ENCODE measurements at regions not wholly inside any gene's neighbourhood (a gene's known extent, or its start where the extent isn't known, plus 50 kb on each side); places are given as distances from the start of the nearest gene placed in this dataset.

DNA sequence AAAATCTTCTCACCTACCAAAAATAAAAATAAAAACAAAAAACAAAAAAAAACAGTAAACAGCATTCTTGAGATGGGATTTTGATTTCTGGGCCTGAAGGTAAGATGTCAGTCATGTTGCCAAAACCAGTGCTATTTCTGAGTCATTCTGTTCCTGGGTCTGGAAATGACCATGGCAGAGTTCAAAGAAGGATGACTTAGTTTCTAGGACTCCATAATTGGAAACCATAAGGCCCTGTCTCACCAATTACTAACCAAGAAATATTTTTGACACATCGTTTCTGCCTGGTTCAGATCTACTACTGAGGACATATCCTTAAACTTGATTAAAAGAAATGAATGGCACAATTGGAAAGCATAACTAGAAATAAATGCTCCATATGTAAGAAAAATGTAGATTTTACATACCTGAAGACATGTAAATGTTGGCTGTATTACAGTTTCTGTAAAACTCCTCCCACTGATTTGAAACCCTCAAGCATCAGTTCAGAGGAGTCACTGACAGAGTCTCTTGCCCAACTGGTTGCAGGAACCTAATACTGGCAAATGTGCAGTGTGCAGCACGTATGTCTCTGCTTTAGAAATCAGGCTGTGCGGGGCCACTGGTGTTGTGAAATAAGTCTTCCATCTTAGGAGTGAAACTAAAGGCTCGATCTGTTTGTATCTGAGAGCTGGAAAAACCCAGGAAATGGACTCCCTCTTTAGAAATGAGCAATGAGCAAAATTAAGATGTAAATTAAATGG is 84.8 kb upstream of the EGR2 start:
- no peak for TF ChIP-seq NFIC (IDR thresholded peaks at IDR 0.05)
- no peak for TF ChIP-seq TEAD4 (IDR thresholded peaks at IDR 0.05)
- TF ChIP-seq EP300 (IDR thresholded peaks at IDR 0.05; ENCODE audit: borderline replicate concordance) = no peak
- no peak for TF ChIP-seq FOXM1 (IDR thresholded peaks at IDR 0.05; ENCODE audit: borderline replicate concordance, low read depth)
- TF ChIP-seq YY1 (IDR thresholded peaks at IDR 0.05; ENCODE audit: low read depth) = no peak
- TF ChIP-seq RAD21 (IDR thresholded peaks at IDR 0.05; ENCODE audit: low read depth) = no peak
- no peak for TF ChIP-seq TCF12 (IDR thresholded peaks at IDR 0.05; ENCODE audit: low read depth)
- no peak for TF ChIP-seq TAF1 (IDR thresholded peaks at IDR 0.05; ENCODE audit: low read depth)
- TF ChIP-seq USF1 (IDR thresholded peaks at IDR 0.05) = no peak
- no peak for TF ChIP-seq CREB1 (IDR thresholded peaks at IDR 0.05; ENCODE audit: low read depth)
- no peak for TF ChIP-seq CEBPB (IDR thresholded peaks at IDR 0.05)
- TF ChIP-seq, protein P1, sequence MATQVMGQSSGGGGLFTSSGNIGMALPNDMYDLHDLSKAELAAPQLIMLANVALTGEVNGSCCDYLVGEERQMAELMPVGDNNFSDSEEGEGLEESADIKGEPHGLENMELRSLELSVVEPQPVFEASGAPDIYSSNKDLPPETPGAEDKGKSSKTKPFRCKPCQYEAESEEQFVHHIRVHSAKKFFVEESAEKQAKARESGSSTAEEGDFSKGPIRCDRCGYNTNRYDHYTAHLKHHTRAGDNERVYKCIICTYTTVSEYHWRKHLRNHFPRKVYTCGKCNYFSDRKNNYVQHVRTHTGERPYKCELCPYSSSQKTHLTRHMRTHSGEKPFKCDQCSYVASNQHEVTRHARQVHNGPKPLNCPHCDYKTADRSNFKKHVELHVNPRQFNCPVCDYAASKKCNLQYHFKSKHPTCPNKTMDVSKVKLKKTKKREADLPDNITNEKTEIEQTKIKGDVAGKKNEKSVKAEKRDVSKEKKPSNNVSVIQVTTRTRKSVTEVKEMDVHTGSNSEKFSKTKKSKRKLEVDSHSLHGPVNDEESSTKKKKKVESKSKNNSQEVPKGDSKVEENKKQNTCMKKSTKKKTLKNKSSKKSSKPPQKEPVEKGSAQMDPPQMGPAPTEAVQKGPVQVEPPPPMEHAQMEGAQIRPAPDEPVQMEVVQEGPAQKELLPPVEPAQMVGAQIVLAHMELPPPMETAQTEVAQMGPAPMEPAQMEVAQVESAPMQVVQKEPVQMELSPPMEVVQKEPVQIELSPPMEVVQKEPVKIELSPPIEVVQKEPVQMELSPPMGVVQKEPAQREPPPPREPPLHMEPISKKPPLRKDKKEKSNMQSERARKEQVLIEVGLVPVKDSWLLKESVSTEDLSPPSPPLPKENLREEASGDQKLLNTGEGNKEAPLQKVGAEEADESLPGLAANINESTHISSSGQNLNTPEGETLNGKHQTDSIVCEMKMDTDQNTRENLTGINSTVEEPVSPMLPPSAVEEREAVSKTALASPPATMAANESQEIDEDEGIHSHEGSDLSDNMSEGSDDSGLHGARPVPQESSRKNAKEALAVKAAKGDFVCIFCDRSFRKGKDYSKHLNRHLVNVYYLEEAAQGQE (IDR thresholded peaks at IDR 0.05; ENCODE audit: low read depth) = no peak
- TF ChIP-seq, protein P2, sequence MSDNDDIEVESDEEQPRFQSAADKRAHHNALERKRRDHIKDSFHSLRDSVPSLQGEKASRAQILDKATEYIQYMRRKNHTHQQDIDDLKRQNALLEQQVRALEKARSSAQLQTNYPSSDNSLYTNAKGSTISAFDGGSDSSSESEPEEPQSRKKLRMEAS (IDR thresholded peaks at IDR 0.05) = no peak
- no peak for TF ChIP-seq ZBTB7A (IDR thresholded peaks at IDR 0.05; ENCODE audit: low read depth)
- no peak for TF ChIP-seq EGR1 (IDR thresholded peaks at IDR 0.05)

GRCh38 chr10:62899311-62899710 is 83.1 kb upstream of the EGR2 start:
- TF ChIP-seq USF1 (IDR thresholded peaks at IDR 0.05) (no peak), TCF12 (IDR thresholded peaks at IDR 0.05; ENCODE audit: low read depth) (no peak), NFIC (IDR thresholded peaks at IDR 0.05) (no peak), TEAD4 (IDR thresholded peaks at IDR 0.05) (no peak), FOXM1 (IDR thresholded peaks at IDR 0.05; ENCODE audit: borderline replicate concordance, low read depth) (no peak), CEBPB (IDR thresholded peaks at IDR 0.05) (no peak), YY1 (IDR thresholded peaks at IDR 0.05; ENCODE audit: low read depth) (no peak), EGR1 (IDR thresholded peaks at IDR 0.05) (no peak), ZBTB7A (IDR thresholded peaks at IDR 0.05; ENCODE audit: low read depth) (no peak), EP300 (IDR thresholded peaks at IDR 0.05; ENCODE audit: borderline replicate concordance) (no peak), TAF1 (IDR thresholded peaks at IDR 0.05; ENCODE audit: low read depth) (no peak)
- TF ChIP-seq, protein P2 (IDR thresholded peaks at IDR 0.05) = no peak

GRCh38 chr10:62895063-62895462 is 78.9 kb upstream of the EGR2 start:
- no peak for TF ChIP-seq CEBPB (IDR thresholded peaks at IDR 0.05)
- no peak for TF ChIP-seq FOXM1 (IDR thresholded peaks at IDR 0.05; ENCODE audit: borderline replicate concordance, low read depth)
- no peak for TF ChIP-seq TCF12 (IDR thresholded peaks at IDR 0.05; ENCODE audit: low read depth)
- no peak for TF ChIP-seq ZBTB7A (IDR thresholded peaks at IDR 0.05; ENCODE audit: low read depth)
- no peak for TF ChIP-seq CREB1 (IDR thresholded peaks at IDR 0.05; ENCODE audit: low read depth)

GRCh38 chr10:62894156-62894555 is 78.0 kb upstream of the EGR2 start:
- no peak for TF ChIP-seq RAD21 (IDR thresholded peaks at IDR 0.05; ENCODE audit: low read depth)
- no peak for TF ChIP-seq EP300 (IDR thresholded peaks at IDR 0.05; ENCODE audit: borderline replicate concordance)
- TF ChIP-seq, protein P2 (IDR thresholded peaks at IDR 0.05) = no peak
- no peak for TF ChIP-seq CEBPB (IDR thresholded peaks at IDR 0.05)
- no peak for TF ChIP-seq TCF12 (IDR thresholded peaks at IDR 0.05; ENCODE audit: low read depth)
- TF ChIP-seq TEAD4 (IDR thresholded peaks at IDR 0.05) = no peak
- TF ChIP-seq TAF1 (IDR thresholded peaks at IDR 0.05; ENCODE audit: low read depth) = no peak
- TF ChIP-seq USF1 (IDR thresholded peaks at IDR 0.05) = no peak
- no peak for TF ChIP-seq ZBTB7A (IDR thresholded peaks at IDR 0.05; ENCODE audit: low read depth)

GRCh38 chr10:62893036-62893435 is 76.9 kb upstream of the EGR2 start:
- TF ChIP-seq FOXM1 (IDR thresholded peaks at IDR 0.05; ENCODE audit: borderline replicate concordance, low read depth) = no peak
- TF ChIP-seq ZBTB7A (IDR thresholded peaks at IDR 0.05; ENCODE audit: low read depth) = no peak
- TF ChIP-seq, protein P1 (IDR thresholded peaks at IDR 0.05; ENCODE audit: low read depth) = no peak
- no peak for TF ChIP-seq TEAD4 (IDR thresholded peaks at IDR 0.05)
- TF ChIP-seq TCF12 (IDR thresholded peaks at IDR 0.05; ENCODE audit: low read depth) = no peak
- TF ChIP-seq CEBPB (IDR thresholded peaks at IDR 0.05) = no peak
- no peak for TF ChIP-seq NFIC (IDR thresholded peaks at IDR 0.05)
- TF ChIP-seq EP300 (IDR thresholded peaks at IDR 0.05; ENCODE audit: borderline replicate concordance) = no peak
- no peak for TF ChIP-seq RAD21 (IDR thresholded peaks at IDR 0.05; ENCODE audit: low read depth)
- TF ChIP-seq CREB1 (IDR thresholded peaks at IDR 0.05; ENCODE audit: low read depth) = no peak
- TF ChIP-seq, protein P2 (IDR thresholded peaks at IDR 0.05) = no peak
- TF ChIP-seq EGR1 (IDR thresholded peaks at IDR 0.05) = no peak
- no peak for TF ChIP-seq TAF1 (IDR thresholded peaks at IDR 0.05; ENCODE audit: low read depth)
- TF ChIP-seq YY1 (IDR thresholded peaks at IDR 0.05; ENCODE audit: low read depth) = no peak
- no peak for TF ChIP-seq USF1 (IDR thresholded peaks at IDR 0.05)
